Small intestine (tissue), 7 donors: ENCODE measurements at regions not wholly inside any gene's neighbourhood (a gene's known extent, or its start where the extent isn't known, plus 50 kb on each side); places are given as distances from the start of the nearest gene placed in this dataset.

Experiments used
- DNase-seq, 2 donors: peaks; one replicate each; pipeline versions ENCODE4 v3.0.0 to v3.0.0-alpha.2; 2013
- FAIRE-seq: peaks from 2 replicates; lab custom pipeline; 2012; peaks lifted over from hg19 to GRCh38; lab: Jason Lieb, UNC
- H3K27ac ChIP-seq, 3 donors: one replicate each; pipeline ENCODE4 v1.5.1; 2013; ENCODE audit warnings: low read length in 2 of 3, mild to moderate bottlenecking in 2 of 3, control low read depth in 1 of 3, inconsistent platforms in 1 of 3, low read depth in 1 of 3, moderate library complexity in 1 of 3
- H3K27me3 ChIP-seq, 3 donors: one replicate each; pipeline ENCODE4 v1.6.1; 2013; ENCODE audit warnings: low read length in 3 of 3, inconsistent platforms in 1 of 3; ENCODE audit not compliant: control insufficient read depth in 3 of 3, insufficient read depth in 3 of 3
- H3K36me3 ChIP-seq, 3 donors: one replicate each; pipeline ENCODE4 v1.6.1; 2013; ENCODE audit warnings: low read length in 3 of 3, inconsistent platforms in 1 of 3, low read depth in 1 of 3, mild to moderate bottlenecking in 1 of 3, moderate library complexity in 1 of 3; ENCODE audit not compliant: control insufficient read depth in 3 of 3, insufficient read depth in 2 of 3
- H3K4me1 ChIP-seq, 3 donors: one replicate each; pipeline ENCODE4 v1.6.1; 2013; ENCODE audit warnings: low read length in 2 of 3, inconsistent platforms in 1 of 3, low read depth in 1 of 3, mild to moderate bottlenecking in 1 of 3, moderate library complexity in 1 of 3; ENCODE audit not compliant: control insufficient read depth in 3 of 3, insufficient read depth in 2 of 3
- H3K4me3 ChIP-seq, 3 donors: one replicate each; pipeline ENCODE4 v1.5.1; 2013; ENCODE audit warnings: low read length in 3 of 3, control low read depth in 1 of 3, inconsistent platforms in 1 of 3, low read depth in 1 of 3, mild to moderate bottlenecking in 1 of 3, moderate library complexity in 1 of 3
- H3K9me3 ChIP-seq, 2 donors: one replicate each; pipeline ENCODE4 v1.6.1; 2013; ENCODE audit warnings: low read depth in 1 of 2, low read length in 1 of 2; ENCODE audit not compliant: control insufficient read depth in 2 of 2, insufficient read depth in 1 of 2
- WGBS, 3 donors: extraction: QIAGEN DNeasy Blood & Tissue Kit; methylation state at CpG; one replicate each; pipeline ENCODE4 v1.1.7; 2013; 5-methylcytosine and 5-hydroxymethylcytosine counted together
- donor health status: healthy with polysubstance abuse.
- donor health status: control.
- donor health status: control.
- donor health status: Bipolar disorder and iron deficiency.
- donor health status: healthy.

- Histone ChIP-seq H3K27me3 (no peaks in the 10 kb centered on the region), H3K9me3 (no peaks in the 10 kb centered on the region), H3K27ac (no peak overlapping the region), H3K4me1 (no peaks in the 10 kb centered on the region), H3K36me3 (no peaks in the 10 kb centered on the region), H3K4me3 (no peak overlapping the region)
- WGBS, 3 donors, result 90 to 94% (median 94%) methylated on average over 2 of the region's 2 CpGs
- no peak for DNase-seq
- FAIRE-seq, result no peak
These were observed 452.4 kb downstream of the ZEB2 start for GRCh38 chr2:144067506-144067905.

GRCh38 chr2:144063602-144064001, 456.3 kb downstream of the ZEB2 start:
- H3K27me3 ChIP-seq, result no peaks in the 10 kb centered on the region
- FAIRE-seq, result peak; percentile 5
- no peaks in the 10 kb centered on the region for H3K36me3 ChIP-seq
- no peaks in the 10 kb centered on the region for H3K4me1 ChIP-seq
- no peak for DNase-seq
- H3K4me3 ChIP-seq, result no peak overlapping the region
- no peaks in the 10 kb centered on the region for H3K9me3 ChIP-seq
- H3K27ac ChIP-seq, result no peak overlapping the region
- 53 to 78% (median 58%) methylated on average over 1 of the region's 1 CpG for WGBS, 3 donors

DNA sequence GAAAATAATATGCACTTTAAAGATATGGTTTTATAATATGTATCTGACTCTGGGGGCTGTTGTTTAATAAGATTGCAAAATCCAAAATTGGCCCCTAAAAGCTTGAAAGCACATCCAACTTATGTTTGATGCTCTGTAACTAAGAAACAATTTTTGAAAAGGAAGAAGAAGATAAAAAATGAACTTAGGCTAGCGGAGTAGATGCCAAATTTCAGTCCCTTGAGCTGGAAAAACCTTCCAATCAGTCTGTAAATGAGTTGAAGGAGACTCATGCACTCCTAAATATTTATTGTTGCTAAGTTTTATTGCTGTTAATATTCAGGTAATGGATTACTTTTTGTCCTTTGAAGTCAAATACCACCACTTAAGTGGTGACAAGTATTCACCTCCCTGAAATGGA, 465.0 kb downstream of the ZEB2 start:
- DNase-seq (no peak), FAIRE-seq (no peak)
- Histone ChIP-seq H3K4me1 (no peaks in the 10 kb centered on the region), H3K36me3 (no peaks in the 10 kb centered on the region), H3K27ac (no peak overlapping the region), H3K4me3 (no peak overlapping the region), H3K27me3 (no peaks in the 10 kb centered on the region), H3K9me3 (no peaks in the 10 kb centered on the region)
- WGBS, 3 donors, result 56 to 70% (median 60%) methylated on average over 1 of the region's 1 CpG

- FAIRE-seq, result no peak
- H3K36me3 ChIP-seq, result no peaks in the 10 kb centered on the region
- no peaks in the 10 kb centered on the region for H3K27me3 ChIP-seq
- 92 to 97% (median 93%) methylated on average over 4 of the region's 4 CpGs for WGBS, 3 donors
- H3K9me3 ChIP-seq, result no peaks in the 10 kb centered on the region
- H3K4me1 ChIP-seq, result peaks cover 0 to 3% (median 0%) of the 10 kb centered on the region in 3 donors
- no peak for DNase-seq
- H3K4me3 ChIP-seq, result no peak overlapping the region
- no peak overlapping the region for H3K27ac ChIP-seq
These were observed 467.8 kb downstream of the ZEB2 start for GRCh38 chr2:144052083-144052482.

DNA sequence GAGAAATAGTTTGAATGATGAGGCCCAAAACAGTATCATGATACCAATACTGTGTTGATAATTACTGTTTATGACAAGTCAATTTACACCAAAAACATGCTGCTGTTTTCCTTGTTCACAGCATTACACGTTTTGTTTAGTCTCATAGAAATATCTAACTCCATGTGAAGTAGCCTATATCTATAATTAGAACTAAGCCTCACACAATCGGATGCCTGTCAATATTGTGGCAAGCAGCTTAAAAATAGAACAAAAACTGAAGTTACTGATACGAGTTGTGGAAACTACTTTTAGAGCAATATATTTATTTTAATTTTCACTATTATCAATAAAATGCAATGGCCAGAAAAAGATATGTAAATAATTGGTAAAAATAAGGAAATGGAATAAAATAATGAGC, 470.8 kb downstream of the ZEB2 start:
- 69 to 79% (median 76%) methylated on average over 3 of the region's 3 CpGs for WGBS, 3 donors
- Histone ChIP-seq H3K4me1 (peaks cover 0 to 3% (median 0%) of the 10 kb centered on the region in 3 donors), H3K36me3 (no peaks in the 10 kb centered on the region), H3K27me3 (no peaks in the 10 kb centered on the region), H3K27ac (no peak overlapping the region), H3K9me3 (no peaks in the 10 kb centered on the region), H3K4me3 (no peak overlapping the region)
- no peak for DNase-seq
- FAIRE-seq, result no peak

DNA sequence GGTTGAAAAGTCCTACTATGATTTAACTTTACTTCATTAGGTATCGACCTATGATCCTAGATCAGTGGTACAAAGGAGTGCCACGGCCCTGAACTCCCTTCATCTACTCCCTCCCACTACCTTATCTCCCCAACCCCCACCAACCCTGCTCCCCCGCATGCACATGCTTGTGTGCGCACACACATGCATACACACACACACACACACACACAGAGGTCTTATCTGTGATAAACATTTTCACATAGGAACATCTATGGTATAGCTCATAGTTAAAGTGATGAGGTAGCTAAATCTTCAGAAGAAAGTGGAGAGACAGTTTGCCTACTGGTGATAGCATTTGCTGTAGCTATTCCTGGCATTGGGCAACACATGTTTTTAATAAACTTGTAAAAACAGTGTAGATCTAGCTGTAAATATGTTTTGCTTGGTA, 471.3 kb downstream of the ZEB2 start:
- DNase-seq (peak; percentile 6 to 30), FAIRE-seq (no peak)
- Histone ChIP-seq H3K27ac (no peak overlapping the region), H3K36me3 (no peaks in the 10 kb centered on the region), H3K4me3 (no peak overlapping the region), H3K9me3 (no peaks in the 10 kb centered on the region), H3K27me3 (no peaks in the 10 kb centered on the region), H3K4me1 (peaks cover 0 to 3% (median 0%) of the 10 kb centered on the region in 3 donors)
- 58 to 82% (median 79%) methylated on average over 4 of the region's 4 CpGs for WGBS, 3 donors

DNA sequence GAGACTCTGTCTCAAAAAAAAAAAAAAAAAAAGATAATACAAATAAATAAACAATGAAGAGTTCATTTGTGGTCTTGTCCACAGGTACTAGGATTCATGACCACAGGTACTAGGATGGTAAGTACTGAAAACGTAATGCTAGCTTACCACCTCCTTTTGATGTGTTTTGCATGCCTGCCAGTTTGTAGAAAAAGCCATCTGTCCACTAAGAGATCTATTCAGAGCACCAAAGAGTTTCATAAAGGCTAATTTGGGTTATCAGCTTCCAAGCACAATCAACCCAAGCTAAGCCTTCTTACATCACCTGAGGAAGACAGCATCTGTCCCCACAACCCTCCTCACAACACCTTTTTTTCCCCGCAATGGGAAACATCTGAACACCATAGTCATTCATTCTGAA, 477.2 kb downstream of the ZEB2 start:
- 93 to 98% (median 95%) methylated on average over 2 of the region's 2 CpGs for WGBS, 3 donors
- Histone ChIP-seq H3K27ac (no peak overlapping the region), H3K27me3 (no peaks in the 10 kb centered on the region), H3K4me3 (no peak overlapping the region), H3K36me3 (no peaks in the 10 kb centered on the region), H3K9me3 (no peaks in the 10 kb centered on the region), H3K4me1 (no peaks in the 10 kb centered on the region)
- no peak for DNase-seq
- no peak for FAIRE-seq

DNA sequence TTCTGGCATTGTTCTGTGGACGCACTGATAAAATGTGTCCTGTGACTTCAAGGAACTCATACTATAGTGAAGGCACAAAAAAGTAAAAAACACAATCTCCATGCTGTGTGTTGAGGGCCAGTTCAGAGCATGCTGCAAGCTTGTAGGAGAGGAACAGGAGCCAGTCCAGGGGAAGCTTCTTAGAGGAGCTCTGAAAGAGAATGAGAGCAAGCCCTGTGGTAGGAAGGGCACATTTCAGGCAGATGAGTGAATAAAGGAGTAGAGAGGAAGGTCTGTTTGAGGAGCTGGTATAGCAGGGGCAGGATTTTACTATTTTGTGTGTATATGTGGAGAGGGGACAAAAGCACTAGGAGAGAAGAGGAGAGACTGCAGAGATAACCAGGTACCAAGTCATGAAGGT, 478.3 kb downstream of the ZEB2 start:
- Histone ChIP-seq H3K27me3 (no peaks in the 10 kb centered on the region), H3K36me3 (no peaks in the 10 kb centered on the region), H3K9me3 (no peaks in the 10 kb centered on the region), H3K4me1 (no peaks in the 10 kb centered on the region), H3K27ac (no peak overlapping the region), H3K4me3 (no peak overlapping the region)
- 91 to 100% (median 97%) methylated on average over 1 of the region's 1 CpG for WGBS, 3 donors
- DNase-seq (no peak), FAIRE-seq (no peak)

DNA sequence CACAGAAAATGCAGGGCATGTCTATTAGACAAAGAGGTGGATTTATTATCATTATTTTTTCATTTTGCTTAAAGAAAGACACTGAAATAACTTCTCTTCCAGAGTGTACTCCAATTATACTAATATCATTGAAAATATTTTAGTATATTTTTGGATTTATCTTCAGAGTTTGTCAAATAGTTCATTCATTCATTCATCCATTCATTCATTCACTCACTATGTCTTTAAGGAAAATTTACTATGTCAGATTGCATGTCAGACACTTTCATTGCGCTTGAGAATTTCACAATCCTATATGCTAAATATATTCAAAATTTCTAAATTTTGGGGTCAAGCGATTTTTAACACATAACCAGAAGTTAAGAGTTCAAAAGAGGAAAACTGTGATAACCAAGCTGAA, 479.1 kb downstream of the ZEB2 start:
- H3K27me3 ChIP-seq, result no peaks in the 10 kb centered on the region
- 93 to 100% (median 98%) methylated on average over 2 of the region's 2 CpGs for WGBS, 3 donors

More for the DNA sequence above, 479.1 kb downstream of the ZEB2 start:
- no peaks in the 10 kb centered on the region for H3K36me3 ChIP-seq
- DNase-seq (no peak), FAIRE-seq (no peak)
- no peaks in the 10 kb centered on the region for H3K9me3 ChIP-seq
- H3K27ac ChIP-seq, result no peak overlapping the region
- no peak overlapping the region for H3K4me3 ChIP-seq
- H3K4me1 ChIP-seq, result no peaks in the 10 kb centered on the region
